ENCODE measurements at regions not wholly inside any gene's neighbourhood (a gene's known extent, or its start where the extent isn't known, plus 50 kb on each side); places are given as distances from the start of the nearest gene placed in this dataset.

DNA sequence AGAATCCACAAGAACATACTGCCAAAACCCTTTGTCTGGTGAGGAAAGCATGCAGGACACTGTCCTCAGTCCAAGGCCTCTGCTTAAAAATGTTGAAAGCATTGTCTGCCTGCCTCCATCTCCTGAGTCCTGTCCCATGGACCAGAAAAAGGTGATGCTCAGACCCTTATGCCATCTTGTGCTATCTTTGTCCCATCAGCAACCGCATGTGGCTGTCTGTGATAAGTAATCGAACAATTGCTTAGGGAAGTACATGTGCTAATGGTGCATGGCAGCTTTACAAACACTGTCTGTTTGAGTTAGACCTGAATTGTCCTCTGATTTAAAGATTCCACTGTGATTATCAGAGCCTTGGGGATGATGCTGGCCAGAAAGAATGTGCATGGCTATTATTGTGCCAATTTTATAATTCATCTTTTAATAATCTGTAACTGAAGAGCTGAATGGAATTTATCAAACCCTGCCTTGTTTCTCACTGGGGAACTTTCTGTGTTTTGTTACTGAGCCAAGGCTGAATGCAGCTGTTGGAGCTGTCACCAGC lies 177.5 kb downstream of the DACT1 start:
- no peaks in the 10 kb centered on the region for H3K27me3 ChIP-seq (replicated peaks in 1 of 4; ENCODE audit: control insufficient read depth in 3 of 4, extremely low read depth in 1 of 4, insufficient read depth in 3 of 4, low read length in 3 of 4)
- H2BK20ac ChIP-seq (ENCODE audit: low read length): no peak overlapping the region
- H3K4me3 ChIP-seq (ENCODE audit: extremely low read depth in 1 of 4, insufficient read depth in 2 of 4, low read depth in 3 of 4, low read length in 4 of 4): no peak overlapping the region
- no peak for TF ChIP-seq GTF2F1 (IDR thresholded peaks at IDR 0.05; ENCODE audit: borderline replicate concordance, low read depth, low read length)
- no peak for TF ChIP-seq CBX5 (IDR thresholded peaks at IDR 0.05; ENCODE audit: low read depth, low read length)
- TF ChIP-seq ASH2L (IDR thresholded peaks at IDR 0.05; ENCODE audit: low read length): no peak
- no peak overlapping the region for H3K56ac ChIP-seq (replicated peaks; ENCODE audit: insufficient read length, low read depth, low read length)
- no peak for DNase-seq (ENCODE audit: low read depth in 1 of 2, low spot score in 2 of 2)
- H2BK12ac ChIP-seq (ENCODE audit: low read depth, low read length): no peak overlapping the region
- no peaks in the 10 kb centered on the region for H3K9me3 ChIP-seq (ENCODE audit: insufficient read depth in 2 of 2, low read depth in 1 of 2, low read length in 1 of 2)
- no peaks in the 10 kb centered on the region for H4K20me1 ChIP-seq (replicated peaks in 1 of 2; ENCODE audit: control insufficient read depth in 1 of 2, insufficient read depth in 2 of 2, low read length in 2 of 2)
- no peak for FAIRE-seq
- H3K4me2 ChIP-seq (ENCODE audit: insufficient read depth in 1 of 2, low read depth in 2 of 2, low read length in 2 of 2): no peak overlapping the region
- no peak overlapping the region for H2AK5ac ChIP-seq (ENCODE audit: low read depth, low read length)
- H2BK120ac ChIP-seq (replicated peaks; ENCODE audit: low read depth, low read length): no peak overlapping the region
- H3K9ac ChIP-seq (replicated peaks in 1 of 4; ENCODE audit: extremely low read depth in 1 of 4, low read depth in 3 of 4, low read length in 3 of 4): no peak overlapping the region
- peak overlapping the region; percentile 73 for H2AFZ ChIP-seq (ENCODE audit: low read length)
- no peak overlapping the region for H4K91ac ChIP-seq (replicated peaks; ENCODE audit: insufficient read length, low read length)
- H3K79me1 ChIP-seq (ENCODE audit: low read depth, low read length): no peaks in the 10 kb centered on the region
- no peaks in the 10 kb centered on the region for H3K4me1 ChIP-seq (replicated peaks in 1 of 4; ENCODE audit: control insufficient read depth in 3 of 4, insufficient read depth in 4 of 4, low read length in 3 of 4)
- H4K5ac ChIP-seq (ENCODE audit: insufficient read length, low read depth, low read length): no peak overlapping the region
- H3K36me3 ChIP-seq (ENCODE audit: control insufficient read depth in 2 of 4, insufficient read depth in 4 of 4, low read length in 3 of 4): no peaks in the 10 kb centered on the region
- H2BK15ac ChIP-seq (ENCODE audit: low read length): no peak overlapping the region
- POLR2A ChIA-PET (ENCODE audit: partially characterized antibody): no interaction called here
- no peaks in the 10 kb centered on the region for H3K23me2 ChIP-seq (ENCODE audit: low read depth, low read length)
- no peak overlapping the region for H3K23ac ChIP-seq (ENCODE audit: insufficient read length)
- H3K4ac ChIP-seq (replicated peaks; ENCODE audit: insufficient read length, low read depth, low read length): no peak overlapping the region
- no peaks in the 10 kb centered on the region for H3K79me2 ChIP-seq (ENCODE audit: control insufficient read depth in 1 of 2, insufficient read depth in 2 of 2, low read length in 2 of 2)
- no peak overlapping the region for H3K27ac ChIP-seq (ENCODE audit: low read depth, low read length)
- CTCF ChIA-PET (ENCODE audit: partially characterized antibody): interaction anchor here (1.1 to 4.5 kb wide), 5 partner anchors 10 to 173 kb away, joined by 3 to 30 read pairs (median 4); no protein-coding TSS in a partner anchor
- WGBS, 2 experiments (ENCODE audit: extremely low coverage in 1 of 2, insufficient coverage in 1 of 2, insufficient read length in 1 of 2, insufficient replicate concordance in 2 of 2, low coverage in 1 of 2, low lambda C conversion rate in 2 of 2, missing lambda C conversion rate in 1 of 2): 74% methylated on average over 2 of the region's 2 CpGs; no CpG with 5 or more reads in 1 of the 2 experiments
- H3K18ac ChIP-seq (ENCODE audit: extremely low read depth, low read length): no peak overlapping the region
- H4K8ac ChIP-seq (ENCODE audit: extremely low read depth, insufficient read depth, low read length): no peak overlapping the region
- no peak overlapping the region for H3K14ac ChIP-seq (ENCODE audit: insufficient read length)
- H2BK5ac ChIP-seq (ENCODE audit: low read depth, low read length): no peak overlapping the region
